CD4-positive, alpha-beta T cell treated with Interleukin-21 for 1 hour (primary cell): ENCODE measurements at regions not wholly inside any gene's neighbourhood (a gene's known extent, or its start where the extent isn't known, plus 50 kb on each side); places are given as distances from the start of the nearest gene placed in this dataset.
"Not testable (repeated sequence)": the region's sequence is repeated elsewhere in the genome, so short reads cannot be mapped to it uniquely, and the experiment has no call there.

Source experiments
- DNase-seq: peaks from one replicate; pipeline ENCODE4 v3.0.0-alpha.2; 2020

DNA sequence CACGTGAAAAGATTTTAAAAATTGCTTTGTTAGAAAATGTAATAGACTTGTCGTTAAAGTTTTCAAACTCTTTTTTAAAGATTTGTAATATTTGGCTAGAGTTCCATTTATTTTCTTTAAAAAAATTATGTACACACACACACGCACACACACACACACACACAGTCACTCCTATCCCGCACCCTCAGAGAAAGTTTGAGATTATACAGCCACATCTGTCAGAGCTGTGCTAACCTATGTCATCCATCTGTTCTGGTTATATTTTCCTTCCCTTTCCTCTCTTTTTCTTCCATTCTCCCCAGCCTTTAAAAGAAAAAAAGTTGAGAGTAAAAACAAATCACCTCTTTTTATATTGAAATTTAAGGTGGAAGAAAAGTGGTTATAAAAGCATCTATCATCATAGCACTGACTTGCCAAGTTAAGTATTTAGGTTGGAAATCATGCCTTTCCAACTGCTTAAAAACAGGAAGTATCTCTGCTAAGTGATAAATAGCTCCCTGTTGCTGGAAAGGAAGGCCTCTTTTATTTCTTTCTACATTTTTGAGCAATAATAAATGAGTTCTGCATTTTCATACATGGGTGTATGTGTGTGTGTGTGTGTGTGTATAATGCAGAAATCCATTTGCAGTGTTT is 163.3 kb upstream of the SPRY1 start:
- DNase-seq, result no peak

DNA sequence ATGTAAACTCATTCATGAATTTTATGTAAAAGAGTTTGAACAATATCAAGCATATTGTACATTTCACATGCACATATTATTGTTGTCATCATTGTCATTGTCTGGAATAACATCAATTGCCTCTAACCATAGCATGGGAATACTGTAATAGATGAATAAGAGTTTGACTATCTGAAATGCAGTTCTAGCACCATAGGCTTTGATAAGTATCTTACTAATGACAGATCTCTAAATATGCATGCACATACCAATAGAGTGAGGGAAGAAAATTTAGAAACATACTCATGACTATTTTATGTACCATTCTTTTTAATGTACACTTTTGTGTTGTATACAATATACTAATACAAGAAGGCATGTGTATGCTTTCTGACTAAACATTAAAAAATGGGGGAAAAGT is 161.6 kb upstream of the SPRY1 start:
- DNase-seq, result no peak

DNA sequence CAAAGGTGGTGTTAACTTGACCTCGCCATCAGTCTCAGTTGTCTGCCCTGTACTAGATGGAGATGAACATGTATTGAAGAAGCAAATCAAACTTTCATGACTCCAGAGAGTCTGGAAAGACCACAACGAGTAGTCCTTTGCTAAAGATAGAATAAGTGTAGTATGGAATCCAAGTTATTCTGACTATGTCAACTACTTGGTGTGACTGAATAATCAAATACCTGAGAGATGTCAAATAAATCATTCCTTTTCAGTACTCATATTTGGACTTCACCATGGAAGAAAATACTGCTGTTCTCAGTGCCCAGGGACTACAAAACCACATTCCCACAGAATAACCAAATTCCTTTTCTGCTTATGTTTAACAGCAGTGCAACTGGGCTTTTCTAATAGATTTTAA is 161.2 kb upstream of the SPRY1 start:
- DNase-seq, result no peak

DNA sequence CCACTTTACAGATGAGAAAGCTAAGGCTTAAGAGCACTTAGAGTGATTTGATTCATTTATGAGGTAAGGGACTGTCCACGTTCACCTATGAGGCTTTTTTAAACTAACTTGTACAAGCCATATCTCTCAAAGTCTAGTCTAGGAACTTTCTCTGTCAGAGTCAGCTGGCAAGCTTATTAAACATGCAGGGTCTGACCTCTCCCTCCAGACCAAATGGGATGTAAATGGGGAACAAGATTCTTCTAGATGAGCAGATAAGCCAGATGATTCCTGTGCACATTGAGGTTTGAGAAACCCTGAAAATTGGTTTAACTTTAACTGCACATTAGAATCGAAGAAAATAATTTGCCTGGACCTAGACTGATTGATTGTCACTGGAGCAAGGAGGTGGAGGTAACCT is 160.0 kb upstream of the SPRY1 start:
- no peak for DNase-seq

DNA sequence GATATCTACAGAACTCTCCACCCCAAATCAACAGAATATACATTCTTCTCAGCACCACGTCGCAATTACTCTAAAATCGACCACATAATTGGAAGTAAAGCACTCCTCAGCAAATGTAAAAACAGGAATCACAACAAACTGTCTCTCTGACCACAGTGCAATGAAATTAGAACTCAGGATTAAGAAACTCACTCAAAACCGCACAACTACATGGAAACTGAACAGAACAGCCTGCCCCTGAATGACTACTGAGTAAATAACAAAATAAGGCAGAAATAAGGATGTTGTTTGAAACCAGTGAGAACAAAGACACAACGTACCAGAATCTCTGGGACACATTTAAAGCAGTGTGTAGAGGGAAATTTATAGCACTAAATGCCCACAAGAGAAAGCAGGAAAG is 156.3 kb upstream of the SPRY1 start:
- DNase-seq, result not testable (repeated sequence)

DNA sequence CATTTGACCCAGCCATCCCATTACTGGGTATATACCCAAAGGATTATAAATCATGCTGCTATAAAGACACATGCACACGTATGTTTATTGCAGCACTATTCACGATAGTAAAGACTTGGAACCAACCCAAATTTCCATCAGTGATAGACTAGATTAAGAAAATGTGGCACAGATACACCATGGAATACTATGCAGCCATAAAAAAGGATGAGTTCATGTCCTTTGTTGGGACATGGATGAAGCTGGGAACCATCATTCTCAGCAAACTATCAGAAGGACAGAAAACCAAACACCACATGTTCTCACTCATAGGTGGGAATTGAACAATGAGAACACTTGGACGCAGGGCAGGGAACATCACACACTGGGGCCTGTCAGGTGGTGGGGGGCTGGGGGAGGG is 153.4 kb upstream of the SPRY1 start:
- DNase-seq, result not testable (repeated sequence)

DNA sequence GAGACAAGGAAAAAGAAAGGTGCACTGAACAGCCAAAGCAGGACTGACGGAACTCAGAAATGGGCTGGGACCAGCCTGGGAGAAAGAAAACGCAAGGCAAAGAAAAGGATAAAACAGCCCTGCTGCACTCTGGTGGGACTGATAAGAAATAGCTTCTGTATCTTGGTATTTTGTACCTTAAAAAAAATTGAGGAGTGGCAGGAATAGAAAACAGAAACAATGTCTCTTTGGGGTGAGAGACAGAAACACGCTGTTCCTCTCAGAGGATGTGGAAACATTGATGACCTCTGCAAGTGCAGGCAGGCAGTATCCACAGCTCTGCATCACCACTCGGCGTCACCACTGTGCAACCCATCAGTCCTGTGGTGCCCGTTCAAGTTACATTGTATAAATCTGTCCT is 152.5 kb upstream of the SPRY1 start:
- DNase-seq, result no peak

DNA sequence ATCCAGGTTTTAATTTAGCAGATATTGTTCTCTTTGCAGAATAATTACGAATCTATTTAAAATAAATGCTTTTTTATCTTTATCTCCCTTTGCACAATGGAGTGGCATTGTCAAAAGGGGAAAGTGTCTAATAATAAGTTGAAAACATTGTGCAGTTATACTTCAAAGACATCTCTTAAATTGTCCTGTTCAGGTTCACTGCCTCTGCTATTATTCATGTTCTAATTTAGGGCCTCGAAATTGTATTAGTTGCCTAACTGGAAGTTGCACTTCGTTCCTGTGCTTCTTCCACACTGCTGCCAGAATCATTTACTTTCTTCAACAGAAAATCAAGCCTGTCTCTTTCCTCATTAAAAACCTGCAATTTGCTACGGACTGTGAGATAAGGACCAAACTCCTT is 150.5 kb upstream of the SPRY1 start:
- DNase-seq, result no peak

DNA sequence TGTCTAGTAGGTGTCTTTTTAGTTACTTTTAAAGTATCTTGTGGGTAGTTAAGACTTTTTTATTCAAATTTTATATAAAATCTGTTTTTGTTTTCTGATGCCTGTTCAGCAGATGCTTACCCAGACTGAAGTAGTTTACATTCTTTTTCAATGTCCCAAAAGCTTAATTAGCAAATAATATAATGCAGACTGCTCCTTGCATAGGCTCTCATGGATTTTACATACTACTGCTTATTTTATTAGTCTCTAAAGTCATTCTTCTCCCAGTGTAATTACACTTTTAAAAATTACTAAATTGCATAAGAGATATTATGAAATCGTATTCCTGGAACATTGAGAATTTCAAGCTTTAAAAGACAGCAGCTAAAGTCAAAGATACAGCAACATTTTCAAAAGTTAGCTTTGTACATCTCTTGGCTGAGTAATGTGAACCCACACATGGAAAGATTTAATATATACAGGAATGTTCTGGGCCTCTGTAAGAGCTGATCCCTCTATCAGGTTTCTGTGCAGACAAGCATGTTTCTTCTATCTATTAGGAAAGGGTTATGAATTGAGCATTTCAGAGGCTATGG is 148.4 kb upstream of the SPRY1 start:
- DNase-seq, result no peak

DNA sequence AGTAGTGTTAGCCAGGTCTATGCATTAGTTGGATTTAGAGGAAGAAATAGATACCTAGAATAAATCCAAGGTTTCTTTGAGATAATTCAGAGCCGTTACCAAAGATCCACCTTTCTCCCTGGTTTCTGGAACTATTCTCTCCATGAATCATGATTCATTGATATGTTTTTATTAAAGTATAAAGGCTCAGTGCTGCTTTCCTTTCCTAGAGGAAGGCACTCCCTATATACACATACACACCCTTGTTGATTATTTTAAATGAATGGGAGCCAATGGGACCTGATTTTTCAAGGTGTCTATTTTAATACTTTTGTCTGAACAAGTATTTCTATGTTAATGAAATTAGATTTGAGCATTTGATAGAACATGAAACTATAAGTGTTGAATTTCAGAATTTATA is 146.8 kb upstream of the SPRY1 start:
- DNase-seq, result no peak

DNA sequence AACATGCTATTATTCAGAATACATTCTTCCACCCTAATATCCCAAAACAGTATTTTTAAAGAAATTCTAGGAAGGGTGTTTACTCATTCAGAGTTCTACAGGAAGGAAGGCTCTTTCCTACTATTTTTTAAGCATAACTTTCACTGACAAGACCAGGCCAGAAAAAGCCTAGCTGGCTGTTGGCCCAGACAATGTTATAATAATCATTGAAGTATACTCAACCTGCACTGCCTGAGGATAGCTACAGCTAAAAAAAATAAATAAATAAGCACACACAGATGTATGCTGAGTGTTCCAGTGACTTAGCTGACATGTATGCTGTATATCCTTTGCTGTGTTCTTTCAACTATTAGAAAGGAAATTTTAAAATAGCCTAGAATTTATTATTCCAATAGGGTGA is 145.8 kb upstream of the SPRY1 start:
- DNase-seq, result no peak

DNA sequence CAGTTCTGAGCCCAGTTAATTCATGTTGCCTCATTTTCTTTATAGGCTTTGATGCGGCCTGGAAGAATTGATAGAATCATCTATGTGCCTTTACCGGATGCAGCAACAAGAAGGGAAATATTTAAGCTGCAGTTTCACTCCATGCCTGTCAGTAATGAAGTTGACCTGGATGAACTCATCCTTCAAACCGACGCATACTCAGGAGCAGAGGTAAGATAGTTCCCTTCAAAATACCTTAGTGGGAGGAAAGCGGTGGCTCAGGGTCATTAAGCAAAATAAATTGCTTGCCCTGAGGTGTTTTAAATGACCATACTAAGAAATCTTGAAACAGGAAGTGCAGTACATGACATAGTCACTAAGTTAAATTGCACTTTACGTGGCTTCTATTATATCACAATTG is 140.6 kb upstream of the SPRY1 start:
- DNase-seq, result no peak

DNA sequence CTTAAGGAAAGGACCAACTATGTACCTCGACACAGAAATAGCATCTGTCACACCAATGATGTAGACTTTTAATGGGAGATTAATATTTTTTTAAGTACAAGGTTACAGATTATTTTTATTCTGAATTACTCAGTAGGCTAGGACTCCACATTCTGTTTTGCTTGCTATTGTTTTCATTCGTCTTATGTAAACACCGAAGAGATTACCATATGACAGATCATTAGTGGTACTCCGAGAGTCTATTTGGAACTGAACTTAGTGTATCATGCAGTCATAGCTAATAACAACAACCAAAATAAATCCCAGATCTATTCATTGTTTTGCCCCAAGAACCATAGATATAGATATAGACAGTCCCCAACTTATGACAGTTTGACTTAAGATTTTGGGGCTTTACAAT is 139.7 kb upstream of the SPRY1 start:
- DNase-seq, result no peak

DNA sequence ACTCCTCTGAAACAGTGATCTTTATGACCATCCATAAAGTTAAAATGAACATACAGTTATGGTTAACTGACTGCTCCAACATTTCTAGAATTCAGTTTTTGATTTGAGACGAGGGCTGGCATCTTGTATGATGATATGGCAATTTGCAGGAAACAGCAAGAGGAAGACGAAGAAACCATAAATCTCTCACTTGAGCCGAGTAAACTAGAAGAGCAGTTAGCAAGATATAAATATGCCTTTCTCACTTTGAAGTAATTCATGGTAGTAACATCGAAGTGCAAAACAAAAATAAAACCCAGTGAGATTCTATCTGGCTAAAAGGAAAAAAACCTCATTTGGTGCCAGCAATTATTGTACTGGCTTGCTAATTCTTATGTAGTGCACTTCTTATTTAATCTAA is 139.0 kb upstream of the SPRY1 start:
- no peak for DNase-seq

DNA sequence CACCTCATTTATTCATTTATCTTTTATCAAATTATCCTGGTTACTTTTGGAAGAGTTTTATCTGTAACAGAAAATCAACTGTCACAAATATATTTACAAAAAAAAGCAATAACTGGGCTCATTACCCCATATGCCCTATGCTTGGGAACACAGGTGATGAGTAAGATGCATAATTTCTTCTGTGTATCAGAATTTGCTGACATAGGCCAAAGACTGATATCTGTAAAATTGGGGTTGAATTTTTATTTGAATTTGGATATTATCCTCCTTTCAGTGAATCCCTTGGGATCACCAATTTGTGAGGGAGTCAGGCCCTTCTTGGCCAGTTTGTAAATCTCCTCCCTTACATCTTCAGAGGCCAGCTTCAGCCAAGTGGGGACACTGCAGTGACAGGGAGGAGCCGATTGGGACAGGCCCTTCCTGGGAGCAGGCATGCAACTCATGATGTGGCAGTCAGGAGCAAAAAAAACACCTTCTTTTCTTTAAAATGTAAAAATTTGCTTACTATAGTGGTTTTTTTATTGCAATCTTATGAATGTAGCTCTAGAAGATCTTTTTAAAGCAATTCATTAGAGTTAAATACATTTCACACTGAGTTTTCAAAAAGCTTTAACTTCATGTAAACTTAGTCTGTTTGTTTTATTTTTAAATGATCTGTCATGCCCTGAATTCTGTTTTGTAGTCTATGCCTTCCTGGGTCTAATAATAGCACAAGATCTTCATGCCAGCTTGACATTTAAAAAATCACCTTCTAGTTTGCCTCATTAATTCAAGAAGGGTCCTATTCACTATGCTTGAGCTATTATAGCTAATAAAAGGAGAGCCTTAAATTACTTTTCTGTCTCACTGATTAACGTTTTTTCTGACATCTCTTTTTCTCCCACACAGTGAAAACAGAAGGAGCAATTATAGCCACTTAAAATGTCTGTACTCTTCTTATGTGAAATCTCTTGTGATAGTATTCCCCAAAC is 136.6 kb upstream of the SPRY1 start:
- no peak for DNase-seq

DNA sequence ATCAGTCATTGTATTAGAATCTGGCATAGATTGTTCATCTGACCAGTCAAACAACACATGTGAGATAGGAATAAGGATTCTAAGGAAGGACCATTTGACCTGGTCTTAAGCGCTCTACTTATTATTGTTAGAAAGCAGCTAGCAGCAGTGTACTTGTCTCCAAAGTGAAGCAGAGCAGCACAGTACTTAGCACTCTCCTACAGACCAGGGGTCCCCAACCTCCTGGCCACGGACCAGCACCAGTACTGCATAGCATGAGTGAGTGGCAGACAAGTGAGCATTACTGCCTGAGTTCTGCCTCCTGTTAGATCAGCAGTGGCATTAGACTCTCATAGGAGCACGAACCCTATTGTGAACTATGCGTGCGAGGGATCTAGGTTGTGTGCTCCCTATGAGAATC is 135.9 kb upstream of the SPRY1 start:
- DNase-seq, result no peak

DNA sequence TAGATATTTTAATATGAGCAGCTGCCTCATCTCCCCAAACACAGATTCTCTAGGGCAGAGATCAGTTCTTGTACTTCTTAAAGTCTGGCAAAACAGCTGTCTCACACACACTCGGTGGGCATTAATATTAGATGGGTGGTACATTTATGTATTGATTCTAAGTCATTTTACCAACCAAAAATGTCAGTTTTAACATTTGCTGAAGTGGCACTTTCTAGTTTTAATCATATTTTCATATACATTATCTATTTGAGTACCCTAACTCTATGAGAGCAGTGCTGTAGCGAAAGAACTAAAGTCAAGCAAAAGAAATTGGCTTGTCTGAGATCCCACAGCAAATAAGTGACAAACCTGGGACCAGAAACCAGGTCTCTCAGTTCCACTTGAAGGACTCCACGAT is 134.5 kb upstream of the SPRY1 start:
- DNase-seq, result no peak

DNA sequence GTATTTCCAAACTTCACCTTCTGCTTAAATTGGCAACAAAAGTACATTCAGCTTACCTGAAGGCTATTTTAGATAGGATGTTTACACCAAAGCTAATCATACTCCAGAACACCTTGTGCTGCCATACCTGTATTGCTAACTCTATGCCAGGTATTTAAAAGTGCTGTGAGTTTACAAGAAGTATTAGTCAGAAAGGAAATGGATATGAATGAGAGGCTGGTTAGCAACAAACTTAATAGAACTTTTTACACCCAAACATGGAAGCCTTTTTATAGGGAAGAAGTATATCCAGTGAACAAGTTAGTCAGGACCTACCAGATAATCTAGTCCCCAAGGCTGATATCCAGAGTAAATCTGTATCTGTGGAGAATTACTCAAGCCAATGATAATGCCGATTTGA is 131.2 kb upstream of the SPRY1 start:
- DNase-seq, result no peak

DNA sequence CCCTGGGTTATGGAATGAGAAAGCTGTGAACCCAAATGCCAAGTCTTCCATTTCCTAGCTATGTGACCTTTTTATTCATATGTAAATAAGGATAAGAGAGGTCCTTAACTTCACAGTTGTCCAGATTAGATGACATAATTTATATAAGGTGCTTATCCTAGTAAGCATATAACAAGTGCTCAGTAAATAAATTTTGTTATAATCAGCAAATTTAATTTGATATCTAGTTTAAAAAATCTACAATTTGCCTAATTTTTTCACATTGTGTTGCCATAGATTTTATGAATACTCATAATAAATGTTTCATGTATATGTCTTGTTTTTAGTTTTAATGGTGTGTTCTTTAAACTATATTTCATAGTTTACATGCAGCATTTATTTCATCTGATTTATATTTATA is 130.4 kb upstream of the SPRY1 start:
- DNase-seq, result no peak

DNA sequence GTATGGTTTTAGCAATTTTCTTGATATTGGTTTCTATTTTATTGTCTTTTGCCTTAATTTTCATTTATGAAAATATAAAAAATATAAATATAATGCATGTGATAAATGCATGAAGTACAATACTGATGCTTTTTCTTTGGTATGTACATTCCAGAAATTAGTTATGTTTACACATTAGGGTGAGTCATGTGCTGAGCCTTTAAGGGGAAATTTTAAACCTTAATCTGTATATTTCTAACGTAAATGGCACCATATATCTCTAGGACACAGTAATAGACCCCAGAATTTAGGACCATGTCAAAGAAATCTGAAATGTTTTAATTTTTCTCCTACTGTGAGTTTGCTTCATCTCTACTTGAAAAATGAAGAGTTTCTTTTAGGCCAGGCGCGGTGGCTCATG is 117.8 kb upstream of the SPRY1 start:
- no peak for DNase-seq

DNA sequence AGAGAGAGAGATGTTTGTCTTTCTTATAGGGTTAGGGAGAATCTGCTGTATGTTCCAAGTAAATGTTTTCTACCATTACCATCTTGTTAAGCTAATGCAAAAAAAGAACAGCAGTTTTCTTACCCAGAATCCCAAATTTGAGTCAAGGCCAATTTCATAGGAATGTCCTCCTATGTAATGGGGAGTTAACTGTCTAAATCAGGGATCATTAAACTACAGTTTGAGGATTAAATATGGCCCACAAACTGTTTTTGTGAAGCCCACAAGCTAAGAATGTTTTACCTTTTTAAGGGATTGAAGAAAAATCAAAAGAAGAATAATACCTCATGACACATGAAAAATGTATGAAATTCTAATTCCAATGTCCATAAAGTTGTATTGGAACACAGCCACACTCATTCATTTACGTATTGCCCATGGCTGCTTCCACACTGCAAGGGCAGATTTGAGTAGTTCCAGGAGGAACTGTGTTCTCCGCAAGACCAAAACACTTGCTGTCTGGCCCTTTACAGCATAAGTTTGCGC is 113.2 kb upstream of the SPRY1 start:
- DNase-seq, result no peak

DNA sequence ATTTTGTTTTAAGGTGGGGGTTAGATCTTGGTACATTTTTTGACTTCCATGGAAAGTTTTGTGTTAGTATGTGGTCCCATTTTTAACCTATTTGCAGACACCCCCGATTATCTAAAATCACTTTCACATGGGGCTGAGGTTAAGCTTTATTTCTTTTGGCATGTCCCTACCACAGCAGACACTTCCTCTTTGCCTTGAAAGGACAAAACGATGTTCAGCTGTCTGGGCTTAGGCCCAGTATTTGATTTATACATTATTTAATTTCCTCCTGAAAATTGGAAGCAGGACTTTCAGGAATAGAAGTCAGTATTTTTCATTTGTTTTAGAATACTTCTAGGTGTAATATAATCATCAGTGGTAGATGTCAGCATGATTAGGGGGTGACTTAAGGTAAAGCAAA is 112.4 kb upstream of the SPRY1 start:
- DNase-seq, result no peak

DNA sequence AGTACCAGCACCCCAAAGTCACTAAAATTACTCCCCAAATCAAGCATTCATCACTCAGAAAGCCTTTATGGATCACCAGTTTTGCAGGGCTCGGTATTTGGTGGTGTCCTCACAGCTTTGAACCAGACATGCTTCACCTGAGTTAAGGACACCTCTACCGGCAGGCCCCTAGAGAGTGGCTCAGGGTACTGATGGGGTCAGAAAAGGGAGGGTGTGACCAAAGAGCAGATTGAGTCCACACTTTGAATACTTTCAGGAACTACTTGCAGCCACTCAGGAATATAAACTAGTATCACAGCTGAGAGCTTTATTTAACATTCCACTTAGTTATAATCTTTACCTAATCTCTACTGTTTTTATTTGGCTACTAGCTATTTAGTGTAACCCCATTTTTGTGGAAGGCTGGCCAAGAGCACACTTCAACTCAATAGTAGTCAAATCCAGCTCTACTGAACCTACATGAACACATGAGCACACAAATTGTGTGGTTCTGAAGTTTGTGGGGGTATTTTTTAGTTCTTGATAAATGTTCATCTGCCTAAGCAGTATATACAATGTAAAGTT is 109.6 kb upstream of the SPRY1 start:
- DNase-seq, result no peak
